ENCODE measurements at regions not wholly inside any gene's neighbourhood (a gene's known extent, or its start where the extent isn't known, plus 50 kb on each side); places are given as distances from the start of the nearest gene placed in this dataset.

GRCh38 chr14:87847216-87847755 lies 145.7 kb downstream of the GALC start:
- TF ChIP-seq, protein P1, sequence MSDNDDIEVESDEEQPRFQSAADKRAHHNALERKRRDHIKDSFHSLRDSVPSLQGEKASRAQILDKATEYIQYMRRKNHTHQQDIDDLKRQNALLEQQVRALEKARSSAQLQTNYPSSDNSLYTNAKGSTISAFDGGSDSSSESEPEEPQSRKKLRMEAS (IDR thresholded peaks at IDR 0.05; ENCODE audit: low read depth, low read length), result no peak
- TF ChIP-seq POLR2A (IDR thresholded peaks at IDR 0.05; ENCODE audit: extremely low read depth, insufficient read length), result no peak

Data from NB4 (cell line).